Thoracic aorta (tissue), 2 donors: ENCODE measurements at regions not wholly inside any gene's neighbourhood (a gene's known extent, or its start where the extent isn't known, plus 50 kb on each side); places are given as distances from the start of the nearest gene placed in this dataset.

Experiments used
- ATAC-seq: fragments of 150-250 bp; one replicate; pipeline ENCODE4 v1.8.0; 2017; ENCODE audit warnings: low read depth; ENCODE audit not compliant: insufficient number of reproducible peaks, low FRiP score
- DNase-seq: peaks from one replicate; pipeline ENCODE4 v3.0.0-alpha.2; 2020; ENCODE audit warnings: low spot score
- H3K27ac ChIP-seq, 2 donors: fragments of 200-600 bp; sonication (generic); 1 replicate in 1 of 2; 2 replicates in 1 of 2; pipeline ENCODE4 v1.5.1; 2016; ENCODE audit warnings: mild to moderate bottlenecking in 2 of 2, moderate library complexity in 2 of 2
- H3K27me3 ChIP-seq: fragments of 200-600 bp; sonication (generic); replicated peaks from 2 replicates; pipeline ENCODE4 v1.6.0; 2016; ENCODE audit warnings: mild to moderate bottlenecking; ENCODE audit not compliant: insufficient read depth
- H3K36me3 ChIP-seq: fragments of 200-600 bp; sonication (generic); one replicate; pipeline ENCODE4 v1.5.1; 2016
- H3K4me1 ChIP-seq, 2 donors: fragments of 200-600 bp; sonication (generic); 1 replicate in 1 of 2; 2 replicates in 1 of 2; pipeline versions ENCODE4 v1.5.1 to v1.6.0; 2016; ENCODE audit warnings: low read depth in 2 of 2, mild to moderate bottlenecking in 1 of 2; ENCODE audit not compliant: control insufficient read depth in 1 of 2
- H3K4me3 ChIP-seq: fragments of 200-600 bp; sonication (generic); 2 replicates; pipeline ENCODE4 v1.5.1; 2016; ENCODE audit warnings: mild to moderate bottlenecking
- H3K9me3 ChIP-seq: fragments of 200-600 bp; sonication (generic); 2 replicates; pipeline ENCODE4 v1.5.1; 2016
- TF ChIP-seq, protein P1 (sequence below): fragments of 200-600 bp; sonication (generic); IDR thresholded peaks from one replicate; pipeline ENCODE4 v1.5.1; 2019; ENCODE audit warnings: antibody characterized with exemption

DNA sequence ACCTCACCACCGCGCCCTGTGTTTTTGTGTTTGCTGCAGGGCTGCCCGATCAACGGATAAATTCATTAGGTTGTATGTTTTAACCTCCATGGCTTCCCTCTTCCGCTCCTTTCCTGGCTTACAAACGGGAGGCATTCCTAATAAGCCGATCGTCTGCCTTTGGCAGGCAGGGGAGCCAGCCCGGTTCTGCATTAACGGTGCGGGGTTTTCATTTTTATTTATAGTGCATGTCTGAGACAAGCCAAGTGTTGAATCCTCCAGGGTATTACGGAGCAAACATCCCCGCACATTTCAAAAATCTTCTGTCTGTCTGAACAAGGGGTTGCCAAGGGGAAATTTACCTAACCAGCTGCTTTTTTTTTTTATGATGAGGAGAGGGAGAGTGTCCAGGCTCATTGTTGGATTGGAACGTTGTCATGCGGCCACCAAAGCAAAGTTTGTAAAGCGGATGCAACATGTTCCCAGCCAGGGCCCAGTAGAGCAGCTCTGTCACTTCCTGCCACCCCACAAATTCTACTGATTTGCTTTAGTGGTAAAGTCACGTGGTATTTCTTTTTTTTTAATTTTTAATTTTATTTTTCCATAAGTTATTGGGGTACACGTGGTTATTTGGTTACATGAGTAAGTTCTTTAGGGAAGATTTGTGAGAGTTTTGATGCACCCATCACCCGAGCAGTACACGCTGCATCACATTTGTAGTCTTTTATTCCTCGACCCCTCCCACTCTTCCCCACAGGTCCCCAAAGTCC lies 92.3 kb upstream of the BAIAP2L1 start:
- Histone ChIP-seq H3K4me3 (no peak overlapping the region), H3K36me3 (no peaks in the 10 kb centered on the region), H3K27me3 (no peaks in the 10 kb centered on the region), H3K27ac (no peak overlapping the region), H3K9me3 (peaks cover 14% of the 10 kb centered on the region), H3K4me1 (no peaks in the 10 kb centered on the region)
- no peak for DNase-seq
- TF ChIP-seq, protein P1, sequence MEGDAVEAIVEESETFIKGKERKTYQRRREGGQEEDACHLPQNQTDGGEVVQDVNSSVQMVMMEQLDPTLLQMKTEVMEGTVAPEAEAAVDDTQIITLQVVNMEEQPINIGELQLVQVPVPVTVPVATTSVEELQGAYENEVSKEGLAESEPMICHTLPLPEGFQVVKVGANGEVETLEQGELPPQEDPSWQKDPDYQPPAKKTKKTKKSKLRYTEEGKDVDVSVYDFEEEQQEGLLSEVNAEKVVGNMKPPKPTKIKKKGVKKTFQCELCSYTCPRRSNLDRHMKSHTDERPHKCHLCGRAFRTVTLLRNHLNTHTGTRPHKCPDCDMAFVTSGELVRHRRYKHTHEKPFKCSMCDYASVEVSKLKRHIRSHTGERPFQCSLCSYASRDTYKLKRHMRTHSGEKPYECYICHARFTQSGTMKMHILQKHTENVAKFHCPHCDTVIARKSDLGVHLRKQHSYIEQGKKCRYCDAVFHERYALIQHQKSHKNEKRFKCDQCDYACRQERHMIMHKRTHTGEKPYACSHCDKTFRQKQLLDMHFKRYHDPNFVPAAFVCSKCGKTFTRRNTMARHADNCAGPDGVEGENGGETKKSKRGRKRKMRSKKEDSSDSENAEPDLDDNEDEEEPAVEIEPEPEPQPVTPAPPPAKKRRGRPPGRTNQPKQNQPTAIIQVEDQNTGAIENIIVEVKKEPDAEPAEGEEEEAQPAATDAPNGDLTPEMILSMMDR: no peak
- ATAC-seq: no peak

DNA sequence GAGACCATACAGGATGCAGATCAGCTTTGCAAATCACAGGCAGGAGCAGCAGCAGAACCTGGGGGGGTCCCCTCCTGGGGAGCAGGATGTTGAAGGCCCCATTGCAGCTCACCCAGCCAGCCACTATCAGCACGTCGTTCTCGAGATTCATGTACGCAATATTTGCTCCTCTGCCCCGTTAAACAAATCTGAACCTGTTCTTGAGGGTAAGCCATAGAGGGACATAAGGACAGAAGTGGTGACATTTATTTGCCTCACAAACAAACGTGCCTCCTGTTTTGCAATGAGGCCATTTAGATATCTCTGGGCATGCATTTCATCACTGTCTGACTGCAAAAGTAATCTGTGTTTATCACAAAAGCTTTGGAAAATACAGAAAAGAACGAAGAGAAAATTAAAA lies 87.3 kb upstream of the BAIAP2L1 start:
- Histone ChIP-seq H3K27ac (no peak overlapping the region), H3K36me3 (no peaks in the 10 kb centered on the region), H3K9me3 (no peaks in the 10 kb centered on the region), H3K4me1 (no peaks in the 10 kb centered on the region), H3K4me3 (no peak overlapping the region), H3K27me3 (no peaks in the 10 kb centered on the region)
- TF ChIP-seq, protein P1: no peak
- DNase-seq (no peak), ATAC-seq (no peak)

DNA sequence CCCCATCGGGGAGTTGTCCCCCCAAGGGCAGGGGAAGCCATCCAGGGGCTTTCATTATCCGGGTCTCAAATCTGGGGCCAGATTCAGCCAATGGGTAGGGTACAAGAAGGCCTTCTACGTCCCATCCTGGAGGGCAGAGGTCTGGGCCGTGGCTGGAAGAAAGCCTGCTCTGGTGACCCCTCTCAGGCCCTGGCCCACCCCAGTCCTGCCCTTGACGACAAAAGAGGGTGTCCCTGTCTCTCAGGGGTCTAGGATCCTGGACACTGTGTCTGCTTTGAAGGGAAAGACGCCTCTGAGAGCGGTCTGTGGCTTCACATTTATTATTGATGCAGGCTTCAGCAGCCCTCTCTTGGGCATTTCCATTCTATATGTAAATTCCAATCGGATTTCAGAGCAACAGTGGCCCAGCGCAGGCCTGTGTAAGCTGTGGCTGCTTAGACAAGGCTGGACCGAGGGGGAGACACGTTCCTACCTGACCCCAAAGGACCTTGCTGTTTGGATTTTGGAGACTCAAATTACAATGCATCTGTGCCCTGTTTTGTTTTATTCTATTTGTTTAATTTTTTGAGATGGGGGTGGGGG lies 83.2 kb upstream of the BAIAP2L1 start:
- no peaks in the 10 kb centered on the region for H3K36me3 ChIP-seq
- ATAC-seq: no peak
- TF ChIP-seq, protein P1: no peak
- no peak overlapping the region for H3K4me3 ChIP-seq
- H3K27me3 ChIP-seq: no peaks in the 10 kb centered on the region
- H3K27ac ChIP-seq: no peak overlapping the region
- H3K9me3 ChIP-seq: no peaks in the 10 kb centered on the region
- no peaks in the 10 kb centered on the region for H3K4me1 ChIP-seq
- DNase-seq: no peak

DNA sequence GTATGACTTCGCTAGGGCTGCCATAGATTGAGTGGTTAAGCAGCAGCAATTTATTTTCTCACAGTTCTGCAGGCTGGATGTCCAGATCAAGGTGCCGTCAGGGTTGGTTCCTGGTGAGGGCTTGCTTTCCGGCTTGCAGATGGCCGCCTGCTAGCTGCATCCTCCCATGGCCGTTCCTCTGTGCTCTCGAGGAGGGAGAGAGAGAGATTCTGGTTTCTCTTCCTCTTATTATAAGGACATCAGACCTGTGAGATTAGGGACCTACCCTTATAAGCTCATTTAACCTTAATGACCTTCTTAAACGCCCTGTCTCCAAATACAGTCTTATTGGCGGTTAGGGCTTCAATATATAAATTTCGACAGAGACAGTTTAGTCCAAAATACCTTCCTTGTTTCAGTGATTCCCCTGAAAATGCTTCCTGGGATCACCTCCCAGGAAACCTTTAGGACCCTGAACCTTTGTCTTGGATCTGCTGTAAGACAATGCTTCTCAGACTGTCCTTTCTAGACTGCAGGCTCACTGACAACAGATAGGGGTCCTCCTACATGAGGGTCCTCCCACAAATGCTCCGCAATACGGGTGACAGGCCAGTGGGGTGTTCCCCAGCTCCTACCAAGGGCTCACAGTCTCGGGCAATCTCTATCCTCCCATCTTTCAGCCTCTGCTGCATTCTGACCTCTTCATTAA lies 82.5 kb upstream of the BAIAP2L1 start:
- ATAC-seq (no peak), DNase-seq (no peak)

DNA sequence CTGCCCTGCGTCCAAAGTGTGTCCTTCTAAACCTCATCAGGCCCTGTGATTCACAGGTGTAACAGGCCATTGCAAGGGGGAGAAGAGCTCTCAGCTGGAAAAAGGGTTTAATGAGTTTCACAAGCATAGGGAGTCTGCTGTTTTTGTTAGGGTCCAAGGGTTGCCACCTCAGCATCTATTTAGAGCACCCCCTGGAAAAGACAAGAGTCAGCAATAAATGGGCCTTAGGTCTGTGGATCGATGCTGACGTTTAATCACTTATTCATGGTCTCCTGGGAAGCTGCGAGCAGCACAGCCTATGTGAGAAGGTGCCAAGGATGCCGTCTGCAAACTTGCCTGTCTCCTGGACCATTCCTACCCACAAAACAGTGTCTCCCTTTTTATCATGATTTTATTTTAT lies 78.4 kb upstream of the BAIAP2L1 start:
- DNase-seq (no peak), ATAC-seq (no peak)
- Histone ChIP-seq H3K4me3 (no peak overlapping the region), H3K27ac (no peak overlapping the region), H3K27me3 (no peaks in the 10 kb centered on the region), H3K4me1 (no peaks in the 10 kb centered on the region), H3K9me3 (no peaks in the 10 kb centered on the region), H3K36me3 (no peaks in the 10 kb centered on the region)
- TF ChIP-seq, protein P1: no peak

More for the DNA sequence above, 82.5 kb upstream of the BAIAP2L1 start:
- Histone ChIP-seq H3K4me1 (no peaks in the 10 kb centered on the region), H3K27ac (no peak overlapping the region), H3K36me3 (no peaks in the 10 kb centered on the region), H3K9me3 (no peaks in the 10 kb centered on the region), H3K4me3 (no peak overlapping the region), H3K27me3 (no peaks in the 10 kb centered on the region)
- TF ChIP-seq, protein P1: no peak
